Breast epithelium (tissue), 3 donors: ENCODE measurements at regions not wholly inside any gene's neighbourhood (a gene's known extent, or its start where the extent isn't known, plus 50 kb on each side); places are given as distances from the start of the nearest gene placed in this dataset.

ENCODE experiments used
- CTCF ChIP-seq, 3 donors: fragments of 450-650 bp; IDR thresholded peaks; one replicate each; pipeline ENCODE4 v1.5.1; 2016 to 2017; ENCODE audit warnings: antibody characterized with exemption in 3 of 3, mild to moderate bottlenecking in 3 of 3, moderate library complexity in 3 of 3
- POLR2A ChIP-seq: fragments of 450-650 bp; IDR thresholded peaks from one replicate; pipeline ENCODE4 v1.6.1; 2016; ENCODE audit warnings: antibody characterized with exemption, mild to moderate bottlenecking, moderate library complexity

GRCh38 chr12:84412226-84412625 is 500.4 kb downstream of the SLC6A15 start:
- TF ChIP-seq CTCF (IDR thresholded peaks at IDR 0.05) (no peak), POLR2A (no peak)
